Stomach (tissue), 4 donors: ENCODE measurements at regions not wholly inside any gene's neighbourhood (a gene's known extent, or its start where the extent isn't known, plus 50 kb on each side); places are given as distances from the start of the nearest gene placed in this dataset.

Source experiments
- CTCF ChIP-seq, 7 experiments: fragments of 450-650 bp in 4 of 7; fragments of 200-600 bp in 3 of 7; sonication (generic) in 3 of 7; IDR thresholded peaks; one replicate each; pipeline ENCODE4 v1.5.1; 2016 to 2019; ENCODE audit warnings: antibody characterized with exemption in 7 of 7, control low read depth in 2 of 7, mild to moderate bottlenecking in 1 of 7
- EP300 ChIP-seq: sonication (generic); formaldehyde crosslinking; IDR thresholded peaks from one replicate; pipeline ENCODE4 v1.6.1; 2017; ENCODE audit warnings: antibody characterized with exemption
- POLR2A ChIP-seq, 4 donors: fragments of 450-650 bp; IDR thresholded peaks; one replicate each; pipeline ENCODE4 v1.6.1; 2016; ENCODE audit warnings: antibody characterized with exemption in 4 of 4, control low read depth in 2 of 4, mild to moderate bottlenecking in 1 of 4, moderate library complexity in 1 of 4
- POLR2AphosphoS5 ChIP-seq, 3 donors: sonication (generic); formaldehyde crosslinking; IDR thresholded peaks; one replicate each; pipeline ENCODE4 v1.6.1; 2016; ENCODE audit warnings: antibody characterized with exemption in 3 of 3

DNA sequence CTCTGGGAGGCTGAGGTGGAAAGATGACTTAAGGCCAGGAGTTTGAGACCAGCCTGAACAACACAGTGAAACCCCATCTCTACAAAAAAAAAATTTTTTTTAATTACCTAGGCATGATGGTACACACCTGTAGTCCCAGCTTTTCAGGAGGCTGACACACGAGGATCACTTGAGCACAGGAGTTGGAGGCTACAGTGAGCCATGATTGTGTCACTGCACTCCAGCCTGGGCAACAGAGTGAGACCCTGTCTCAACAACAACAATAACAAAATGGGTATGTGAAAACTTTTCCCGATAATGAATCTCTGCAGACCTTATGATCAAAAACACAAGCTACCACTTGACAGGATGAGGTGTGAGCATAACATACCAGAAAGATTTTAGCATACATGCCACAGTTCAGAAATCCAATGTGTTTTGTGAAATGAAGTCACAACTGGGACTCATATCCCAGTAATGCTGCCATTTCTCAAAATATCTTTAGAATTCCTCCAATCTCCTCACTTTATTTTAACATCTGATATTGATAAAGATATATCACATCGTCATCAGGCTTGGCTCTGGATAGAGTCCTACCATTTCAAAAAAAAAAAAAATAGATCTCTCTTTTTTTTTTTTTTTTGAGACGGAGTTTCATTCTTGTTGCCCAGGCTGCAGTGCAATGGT, 74.0 kb upstream of the PELI1 start:
- TF ChIP-seq CTCF (IDR thresholded peaks at IDR 0.05) = no peak
- no peak for TF ChIP-seq POLR2A (IDR thresholded peaks at IDR 0.05)
- no peak for TF ChIP-seq POLR2AphosphoS5 (IDR thresholded peaks at IDR 0.05)
- TF ChIP-seq EP300 = no peak
